WI38 (cell line): ENCODE measurements at regions not wholly inside any gene's neighbourhood (a gene's known extent, or its start where the extent isn't known, plus 50 kb on each side); places are given as distances from the start of the nearest gene placed in this dataset.

ENCODE experiments used
- H3K4me3 ChIP-seq: 2 replicates; pipeline ENCODE4 v1.5.1; 2011; ENCODE audit warnings: low read depth, mild to moderate bottlenecking, control low read depth, low read length
- TF ChIP-seq, protein P1 (sequence below): IDR thresholded peaks from 2 replicates; pipeline ENCODE4 v1.5.1; 2012; ENCODE audit warnings: low read depth, mild to moderate bottlenecking, control low read depth, low read length

DNA sequence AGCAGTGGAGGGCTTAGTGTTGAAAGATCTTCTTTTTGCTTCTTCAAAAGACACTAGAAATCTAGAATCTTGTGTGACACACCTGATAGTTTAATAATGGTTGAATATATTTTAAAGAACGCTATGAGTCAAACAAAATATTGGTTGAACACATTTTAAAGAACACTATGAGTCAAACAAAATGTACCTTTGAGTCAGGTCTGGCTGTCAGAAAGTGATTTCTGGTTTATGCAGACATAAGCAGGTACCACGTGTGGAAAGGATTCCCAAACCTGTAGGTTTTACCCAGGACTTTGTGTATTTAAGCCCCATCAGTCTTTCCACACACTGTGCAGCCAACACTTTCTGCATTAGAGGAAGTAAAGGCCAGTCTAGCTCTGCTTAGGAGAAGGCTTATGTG, 366.7 kb upstream of the TENM4 start:
- no peak overlapping the region for H3K4me3 ChIP-seq
- TF ChIP-seq, protein P1, sequence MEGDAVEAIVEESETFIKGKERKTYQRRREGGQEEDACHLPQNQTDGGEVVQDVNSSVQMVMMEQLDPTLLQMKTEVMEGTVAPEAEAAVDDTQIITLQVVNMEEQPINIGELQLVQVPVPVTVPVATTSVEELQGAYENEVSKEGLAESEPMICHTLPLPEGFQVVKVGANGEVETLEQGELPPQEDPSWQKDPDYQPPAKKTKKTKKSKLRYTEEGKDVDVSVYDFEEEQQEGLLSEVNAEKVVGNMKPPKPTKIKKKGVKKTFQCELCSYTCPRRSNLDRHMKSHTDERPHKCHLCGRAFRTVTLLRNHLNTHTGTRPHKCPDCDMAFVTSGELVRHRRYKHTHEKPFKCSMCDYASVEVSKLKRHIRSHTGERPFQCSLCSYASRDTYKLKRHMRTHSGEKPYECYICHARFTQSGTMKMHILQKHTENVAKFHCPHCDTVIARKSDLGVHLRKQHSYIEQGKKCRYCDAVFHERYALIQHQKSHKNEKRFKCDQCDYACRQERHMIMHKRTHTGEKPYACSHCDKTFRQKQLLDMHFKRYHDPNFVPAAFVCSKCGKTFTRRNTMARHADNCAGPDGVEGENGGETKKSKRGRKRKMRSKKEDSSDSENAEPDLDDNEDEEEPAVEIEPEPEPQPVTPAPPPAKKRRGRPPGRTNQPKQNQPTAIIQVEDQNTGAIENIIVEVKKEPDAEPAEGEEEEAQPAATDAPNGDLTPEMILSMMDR, result no peak

GRCh38 chr11:79796704-79797103, 355.9 kb upstream of the TENM4 start:
- no peak overlapping the region for H3K4me3 ChIP-seq
- TF ChIP-seq, protein P1, result no peak

DNA sequence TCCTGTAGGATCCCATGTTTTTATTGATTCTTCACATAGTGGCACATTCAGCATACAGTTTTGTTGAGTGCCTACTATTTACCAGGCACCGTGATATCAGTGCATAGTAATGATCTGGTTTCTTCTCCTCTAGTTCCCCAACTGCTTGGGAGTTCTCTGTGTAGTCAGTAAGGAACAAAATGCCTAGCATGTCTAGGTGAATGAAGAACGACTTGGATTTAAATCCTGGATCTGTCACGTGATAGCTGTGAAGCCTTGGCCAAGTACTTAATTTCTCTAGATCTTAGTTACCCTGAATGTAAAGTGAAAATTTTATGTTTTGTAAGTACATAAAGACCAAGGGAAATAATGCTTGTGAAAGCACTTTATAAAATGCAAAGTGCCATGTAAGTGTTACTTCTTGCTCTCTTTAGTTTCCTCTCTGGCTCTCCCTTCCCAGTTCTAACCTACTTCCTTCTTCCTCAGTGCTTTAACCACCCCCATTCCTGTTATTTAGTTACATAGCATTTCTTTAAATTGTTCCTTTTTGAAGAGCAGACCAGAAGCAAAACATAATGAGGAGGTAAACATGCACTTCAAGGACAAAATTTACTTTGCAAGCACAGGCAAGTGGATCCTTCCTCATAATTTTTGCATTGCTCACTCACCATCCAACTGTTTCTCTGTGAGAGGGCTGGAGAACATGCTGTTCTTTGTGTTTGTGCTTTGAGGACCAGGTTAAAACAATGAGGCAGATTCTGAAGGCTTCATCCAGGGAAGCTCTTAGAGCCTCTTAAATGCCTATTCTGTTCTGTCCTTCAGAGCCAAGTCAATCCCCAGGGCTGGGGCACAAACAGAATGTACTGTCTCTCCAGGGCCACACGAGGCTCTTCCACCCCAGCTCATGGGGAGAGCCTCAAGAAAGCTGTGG, 353.9 kb upstream of the TENM4 start:
- TF ChIP-seq, protein P1, result no peak
- no peak overlapping the region for H3K4me3 ChIP-seq

DNA sequence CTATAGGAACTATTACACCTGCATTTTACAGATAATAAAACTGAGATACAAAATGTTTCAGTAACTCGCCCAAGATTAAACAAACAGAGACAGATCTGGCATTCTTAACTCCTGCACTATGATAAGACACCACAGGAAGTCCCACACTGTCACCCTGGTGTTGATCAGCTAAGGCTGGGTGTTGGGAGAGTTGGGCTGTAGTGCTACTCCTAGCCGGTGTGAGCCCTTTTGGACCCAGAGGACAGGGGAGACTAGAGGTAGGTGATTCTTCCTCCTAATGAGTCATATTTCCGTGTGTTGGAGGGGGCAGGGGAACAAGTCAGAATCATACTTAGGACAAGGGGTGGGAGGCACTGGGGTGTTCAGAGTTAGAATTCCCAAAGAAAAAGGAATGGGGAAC, 353.2 kb upstream of the TENM4 start:
- TF ChIP-seq, protein P1, result no peak
- no peak overlapping the region for H3K4me3 ChIP-seq

GRCh38 chr11:79786961-79787360, 346.1 kb upstream of the TENM4 start:
- TF ChIP-seq, protein P1, result no peak
- H3K4me3 ChIP-seq, result no peak overlapping the region

GRCh38 chr11:79783833-79784232, 343.0 kb upstream of the TENM4 start:
- TF ChIP-seq, protein P1, result no peak
- H3K4me3 ChIP-seq, result no peak overlapping the region

DNA sequence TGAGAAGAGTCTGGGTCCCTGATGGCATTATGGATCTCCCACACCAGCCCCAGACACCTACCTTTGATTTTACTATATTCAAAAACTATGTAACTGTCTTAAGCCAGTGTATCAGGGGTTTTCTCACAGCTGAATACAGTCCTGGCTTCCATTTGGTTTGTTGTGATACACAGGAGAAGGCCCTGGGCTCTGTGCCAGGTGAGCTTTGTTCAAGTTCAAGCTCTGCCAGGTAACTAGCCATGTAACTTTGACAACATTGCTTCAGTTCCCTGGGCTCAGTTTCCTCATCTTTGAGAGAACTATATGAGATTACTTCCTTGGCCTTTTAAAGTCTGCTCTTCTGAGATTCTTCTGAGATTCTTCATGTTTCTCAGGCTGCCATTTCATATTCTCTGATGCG, 327.5 kb upstream of the TENM4 start:
- no peak overlapping the region for H3K4me3 ChIP-seq
- TF ChIP-seq, protein P1, result no peak
